H9 (cell line): ENCODE measurements at regions not wholly inside any gene's neighbourhood (a gene's known extent, or its start where the extent isn't known, plus 50 kb on each side); places are given as distances from the start of the nearest gene placed in this dataset.
A peak's percentile ranks its signal among the peaks of the same experiment; 100 is the strongest.

Experiments used
- DNase-seq: peaks from one replicate; pipeline ENCODE4 v3.0.0-alpha.2; 2017
- H2AFZ ChIP-seq: one replicate; pipeline ENCODE4 v1.6.1; 2013; ENCODE audit warnings: mild to moderate bottlenecking, low read length, control low read depth, moderate library complexity
- H2AK5ac ChIP-seq: 2 replicates; pipeline ENCODE4 v1.6.1; 2013; ENCODE audit warnings: low read length, control low read depth, mixed read lengths; ENCODE audit not compliant: insufficient read length
- H2BK120ac ChIP-seq: one replicate; pipeline ENCODE4 v1.6.1; 2013; ENCODE audit warnings: low read depth, mild to moderate bottlenecking, low read length, control low read depth, inconsistent platforms; ENCODE audit not compliant: poor library complexity, severe bottlenecking
- H2BK12ac ChIP-seq: 2 replicates; pipeline ENCODE4 v1.6.1; 2013; ENCODE audit warnings: low read length, control low read depth, mixed read lengths, low read depth; ENCODE audit not compliant: insufficient read length
- H2BK15ac ChIP-seq: 2 replicates; pipeline ENCODE4 v1.6.1; 2013; ENCODE audit warnings: low read depth, low read length, control low read depth
- H2BK20ac ChIP-seq: one replicate; pipeline ENCODE4 v1.6.1; 2013; ENCODE audit warnings: low read depth, mild to moderate bottlenecking, low read length, control low read depth, inconsistent platforms; ENCODE audit not compliant: poor library complexity, severe bottlenecking
- H2BK5ac ChIP-seq: 2 replicates; pipeline ENCODE4 v1.6.1; 2013; ENCODE audit warnings: low read length, control low read depth, mixed read lengths; ENCODE audit not compliant: insufficient read length
- H3K14ac ChIP-seq: 2 replicates; pipeline ENCODE4 v1.6.1; 2013; ENCODE audit warnings: low read length, control low read depth; ENCODE audit not compliant: insufficient read depth
- H3K18ac ChIP-seq: 2 replicates; pipeline ENCODE4 v1.6.1; 2013; ENCODE audit warnings: low read depth, mild to moderate bottlenecking, mixed read lengths, low read length, control low read depth; ENCODE audit not compliant: insufficient read length
- H3K23ac ChIP-seq: 2 replicates; pipeline ENCODE4 v1.6.1; 2013; ENCODE audit warnings: low read length, control low read depth, mixed read lengths, low read depth; ENCODE audit not compliant: insufficient read length
- H3K23me2 ChIP-seq: 2 replicates; pipeline ENCODE4 v1.6.1; 2013; ENCODE audit warnings: low read depth, mild to moderate bottlenecking, mixed read lengths, low read length, control low read depth; ENCODE audit not compliant: insufficient read length, poor library complexity, severe bottlenecking
- H3K27ac ChIP-seq: 2 replicates; pipeline ENCODE4 v1.5.1; 2013; ENCODE audit warnings: low read length, control low read depth, mixed read lengths, low read depth; ENCODE audit not compliant: insufficient read length
- H3K27me3 ChIP-seq: 2 replicates; pipeline ENCODE4 v1.6.1; 2013; ENCODE audit warnings: low read length, control low read depth, inconsistent platforms; ENCODE audit not compliant: insufficient read depth
- H3K4ac ChIP-seq: 2 replicates; pipeline ENCODE4 v1.6.1; 2013; ENCODE audit warnings: low read depth, mild to moderate bottlenecking, control low read depth, inconsistent platforms, low read length, moderate library complexity
- H3K4me1 ChIP-seq: 2 replicates; pipeline ENCODE4 v1.6.1; 2013; ENCODE audit warnings: low read length, control low read depth, inconsistent platforms; ENCODE audit not compliant: insufficient read depth
- H3K4me2 ChIP-seq: 2 replicates; pipeline ENCODE4 v1.6.1; 2013; ENCODE audit warnings: low read length, control low read depth, mixed read lengths; ENCODE audit not compliant: insufficient read length, insufficient read depth
- H3K56ac ChIP-seq: 2 replicates; pipeline ENCODE4 v1.6.1; 2013; ENCODE audit warnings: low read depth, mild to moderate bottlenecking, mixed read lengths, low read length, control low read depth; ENCODE audit not compliant: insufficient read length
- H3K79me1 ChIP-seq: 2 replicates; pipeline ENCODE4 v1.6.1; 2013; ENCODE audit warnings: low read depth, mild to moderate bottlenecking, moderate library complexity, low read length, control low read depth, inconsistent platforms; ENCODE audit not compliant: insufficient read depth, poor library complexity, severe bottlenecking
- H3K79me2 ChIP-seq: 2 replicates; pipeline ENCODE4 v1.6.1; 2013; ENCODE audit warnings: low read length, control low read depth, inconsistent platforms; ENCODE audit not compliant: insufficient read depth
- H3K9ac ChIP-seq: 2 replicates; pipeline ENCODE4 v1.6.1; 2013; ENCODE audit warnings: low read length, control low read depth, mixed read lengths; ENCODE audit not compliant: insufficient read length; ENCODE audit errors: extremely low read depth
- H3K9me3 ChIP-seq: one replicate; pipeline ENCODE4 v1.6.1; 2013; ENCODE audit warnings: low read depth, low read length, inconsistent platforms; ENCODE audit not compliant: control insufficient read depth
- H3T11ph ChIP-seq: one replicate; pipeline ENCODE4 v1.6.1; 2013; ENCODE audit warnings: mild to moderate bottlenecking, low read length, control low read depth, inconsistent platforms
- H4K20me1 ChIP-seq: one replicate; pipeline ENCODE4 v1.6.1; 2013; ENCODE audit not compliant: control insufficient read depth, insufficient read length, insufficient read depth
- H4K5ac ChIP-seq: 2 replicates; pipeline ENCODE4 v1.6.1; 2013; ENCODE audit warnings: low read depth, mild to moderate bottlenecking, mixed read lengths, low read length, control low read depth; ENCODE audit not compliant: insufficient read length
- H4K8ac ChIP-seq: replicated peaks from 2 replicates; pipeline ENCODE4 v1.6.1; 2013; ENCODE audit warnings: low read length, control low read depth, mixed read lengths, low read depth; ENCODE audit not compliant: insufficient read length
- H4K91ac ChIP-seq: 2 replicates; pipeline ENCODE4 v1.6.1; 2013; ENCODE audit warnings: low read depth, mild to moderate bottlenecking, moderate library complexity, mixed read lengths, low read length, control low read depth; ENCODE audit not compliant: insufficient read length
- H3K27ac Mint-ChIP-seq, 3 experiments: 2 replicates in 2 of 3; 3 replicates in 1 of 3; pipeline ENCODE4 v1.8.0; 2020 to 2021; ENCODE audit warnings: mixed read lengths in 3 of 3, mild to moderate bottlenecking in 1 of 3, moderate library complexity in 1 of 3
- H3K27me3 Mint-ChIP-seq: 2 replicates; pipeline ENCODE4 v1.8.0; 2021; ENCODE audit warnings: low read depth, mild to moderate bottlenecking, moderate library complexity, mixed read lengths
- H3K36me3 Mint-ChIP-seq, 3 experiments: 2 replicates in 2 of 3; 3 replicates in 1 of 3; pipeline ENCODE4 v1.8.0; 2020 to 2021; ENCODE audit warnings: low read depth in 3 of 3, mixed read lengths in 3 of 3; ENCODE audit not compliant: insufficient read depth in 1 of 3
- H3K4me1 Mint-ChIP-seq, 2 experiments: 2 replicates each; pipeline ENCODE4 v1.8.0; 2020; ENCODE audit warnings: mixed read lengths in 2 of 2
- H3K4me3 Mint-ChIP-seq, 2 experiments: 2 replicates in 1 of 2; 3 replicates in 1 of 2; pipeline ENCODE4 v1.8.0; 2020 to 2021; ENCODE audit warnings: mild to moderate bottlenecking in 2 of 2, mixed read lengths in 2 of 2, moderate library complexity in 1 of 2
- H3K9me3 Mint-ChIP-seq, 2 experiments: 2 replicates in 1 of 2; 3 replicates in 1 of 2; pipeline ENCODE4 v1.8.0; 2020; ENCODE audit warnings: mild to moderate bottlenecking in 2 of 2, mixed read lengths in 2 of 2, moderate library complexity in 1 of 2
- WGBS: extraction: QIAGEN DNeasy Blood & Tissue Kit; methylation state at CpG from one replicate; pipeline ENCODE4 v1.1.7; 2013; ENCODE audit warnings: missing lambda C conversion rate, low lambda C conversion rate, mixed read lengths; ENCODE audit not compliant: insufficient read length; ENCODE audit errors: extremely low coverage; 5-methylcytosine and 5-hydroxymethylcytosine counted together
- TF ChIP-seq, protein P1 (sequence below): fragments of 200-600 bp; sonication (generic); conservative IDR thresholded peaks from 3 replicates; pipeline ENCODE4 v1.8.0; 2021; ENCODE audit warnings: antibody characterized with exemption, mild to moderate bottlenecking

GRCh38 chr18:38552732-38553321 is 987.2 kb upstream of the CELF4 start:
- Mint-ChIP-seq H3K4me3 (no peak overlapping the region), H3K9me3 (no peaks in the 10 kb centered on the region), H3K27ac (peak overlapping the region; percentile 18 to 88 (median 53); a peak in 5 of 7 replicates), H3K27me3 (no peaks in the 10 kb centered on the region), H3K4me1 (peaks cover 46 to 58% of the 10 kb centered on the region in 2 experiments), H3K36me3 (no peaks in the 10 kb centered on the region; a peak in 1 of 7 replicates)
- H3K79me1 ChIP-seq, result no peaks in the 10 kb centered on the region
- H3K79me2 ChIP-seq, result no peaks in the 10 kb centered on the region
- no peak overlapping the region for H2BK15ac ChIP-seq
- H3K9ac ChIP-seq, result no peak overlapping the region
- no peak overlapping the region for H2BK120ac ChIP-seq
- no peak overlapping the region for H3K18ac ChIP-seq
- no peaks in the 10 kb centered on the region for H3K9me3 ChIP-seq
- no peak overlapping the region for H3T11ph ChIP-seq
- H4K91ac ChIP-seq, result no peak overlapping the region
- no peak overlapping the region for H2AK5ac ChIP-seq
- no peak overlapping the region for H4K5ac ChIP-seq
- no peak overlapping the region for H3K23ac ChIP-seq
- H4K8ac ChIP-seq, result no peak overlapping the region
- TF ChIP-seq, protein P1, sequence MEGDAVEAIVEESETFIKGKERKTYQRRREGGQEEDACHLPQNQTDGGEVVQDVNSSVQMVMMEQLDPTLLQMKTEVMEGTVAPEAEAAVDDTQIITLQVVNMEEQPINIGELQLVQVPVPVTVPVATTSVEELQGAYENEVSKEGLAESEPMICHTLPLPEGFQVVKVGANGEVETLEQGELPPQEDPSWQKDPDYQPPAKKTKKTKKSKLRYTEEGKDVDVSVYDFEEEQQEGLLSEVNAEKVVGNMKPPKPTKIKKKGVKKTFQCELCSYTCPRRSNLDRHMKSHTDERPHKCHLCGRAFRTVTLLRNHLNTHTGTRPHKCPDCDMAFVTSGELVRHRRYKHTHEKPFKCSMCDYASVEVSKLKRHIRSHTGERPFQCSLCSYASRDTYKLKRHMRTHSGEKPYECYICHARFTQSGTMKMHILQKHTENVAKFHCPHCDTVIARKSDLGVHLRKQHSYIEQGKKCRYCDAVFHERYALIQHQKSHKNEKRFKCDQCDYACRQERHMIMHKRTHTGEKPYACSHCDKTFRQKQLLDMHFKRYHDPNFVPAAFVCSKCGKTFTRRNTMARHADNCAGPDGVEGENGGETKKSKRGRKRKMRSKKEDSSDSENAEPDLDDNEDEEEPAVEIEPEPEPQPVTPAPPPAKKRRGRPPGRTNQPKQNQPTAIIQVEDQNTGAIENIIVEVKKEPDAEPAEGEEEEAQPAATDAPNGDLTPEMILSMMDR, result no peak
- no peak overlapping the region for H3K14ac ChIP-seq
- H3K56ac ChIP-seq, result no peak overlapping the region
- H2BK20ac ChIP-seq, result no peak overlapping the region
- H2BK5ac ChIP-seq, result no peak overlapping the region
- H3K23me2 ChIP-seq, result no peaks in the 10 kb centered on the region
- no peak overlapping the region for H2AFZ ChIP-seq
- no peak overlapping the region for H3K27ac ChIP-seq
- no CpG with 5 or more reads among the region's 2 CpGs for WGBS
- no peak overlapping the region for H3K4me2 ChIP-seq
- H2BK12ac ChIP-seq, result no peak overlapping the region
- H3K4me1 ChIP-seq, result no peaks in the 10 kb centered on the region; the same call in 1 of the 2 replicates
- no peak overlapping the region for H3K4ac ChIP-seq
- no peaks in the 10 kb centered on the region for H3K27me3 ChIP-seq
- no peak for DNase-seq
- no peaks in the 10 kb centered on the region for H4K20me1 ChIP-seq
